H1 (cell line): ENCODE measurements at regions not wholly inside any gene's neighbourhood (a gene's known extent, or its start where the extent isn't known, plus 50 kb on each side); places are given as distances from the start of the nearest gene placed in this dataset.

ENCODE experiments used
- CHD7 ChIP-seq: fragments of 300-600 bp; sonication (generic); IDR thresholded peaks from 2 replicates; pipeline ENCODE4 v1.7.1; 2012; ENCODE audit warnings: low read length, moderate library complexity, mild to moderate bottlenecking, inconsistent platforms; ENCODE audit not compliant: insufficient replicate concordance
- CTCF ChIP-seq, 3 experiments: IDR thresholded peaks; 1 replicate in 2 of 3; 2 replicates in 1 of 3; pipeline versions ENCODE4 v1.5.1 to v1.6.1; 2011; ENCODE audit warnings: low read length in 3 of 3, mild to moderate bottlenecking in 3 of 3, inconsistent platforms in 2 of 3, low read depth in 1 of 3, moderate library complexity in 1 of 3; ENCODE audit not compliant: insufficient read depth in 1 of 3; ENCODE audit errors: control extremely low read depth in 1 of 3
- KDM4A ChIP-seq: IDR thresholded peaks from one replicate; pipeline ENCODE4 v1.7.1; 2012; ENCODE audit warnings: low read depth, mild to moderate bottlenecking, moderate library complexity, low read length, inconsistent platforms; ENCODE audit not compliant: severe bottlenecking
- RAD21 ChIP-seq, 2 experiments: IDR thresholded peaks in 1 of 2; conservative IDR thresholded peaks in 1 of 2; 2 replicates each; pipeline ENCODE4 v1.6.1; 2011; ENCODE audit warnings: low read depth in 2 of 2, low read length in 2 of 2, improper control_type of control experiment in 1 of 2, inconsistent platforms in 1 of 2, mild to moderate bottlenecking in 1 of 2, moderate library complexity in 1 of 2

GRCh38 chr6:5854899-5855298 lies 151.8 kb downstream of the NRN1 start (continued):
- no peak for TF ChIP-seq CHD7
- TF ChIP-seq RAD21 (IDR thresholded peaks at IDR 0.05 in 1 of 2, conservative IDR thresholded peaks at IDR 0.05 in 1 of 2; ENCODE audit: low read depth in 2 of 2, low read length in 2 of 2), result peak; percentile 26 to 36; a peak in 2 of 4 replicates
- TF ChIP-seq CTCF (IDR thresholded peaks at IDR 0.05; ENCODE audit: control extremely low read depth in 1 of 3, insufficient read depth in 1 of 3, low read depth in 1 of 3, low read length in 3 of 3), result peak in 1 of 3 experiments; percentile 30; a peak in 1 of 4 replicates
- TF ChIP-seq KDM4A, result no peak
